ENCODE measurements at regions not wholly inside any gene's neighbourhood (a gene's known extent, or its start where the extent isn't known, plus 50 kb on each side); places are given as distances from the start of the nearest gene placed in this dataset.

DNA sequence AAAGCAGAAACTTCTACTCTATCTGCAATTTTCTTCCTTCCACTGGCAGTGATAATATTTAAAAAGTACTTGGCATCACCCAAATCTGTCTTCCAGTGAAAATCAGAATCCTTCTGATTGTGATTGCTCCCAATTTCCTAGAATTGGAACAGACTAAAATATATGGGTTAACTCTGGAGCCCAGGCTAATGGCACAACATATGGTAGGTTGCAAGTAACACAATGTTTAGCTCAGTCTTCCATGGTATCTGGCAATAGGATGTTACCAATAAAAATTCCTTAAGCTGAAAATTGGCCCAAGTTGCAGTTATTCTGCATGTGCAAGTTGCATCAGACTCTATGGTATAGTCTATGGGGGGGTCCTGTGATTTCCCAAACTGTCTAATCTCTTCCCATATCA is 273.5 kb upstream of the ADAMTS9 start:
- Histone ChIP-seq H3K9me3 (no peaks in the 10 kb centered on the region), H3K4me1 (no peaks in the 10 kb centered on the region), H3K4me3 (ENCODE audit: low read depth, low read length) (no peak overlapping the region), H3K36me3 (ENCODE audit: control insufficient read depth, insufficient read depth, low read length) (no peaks in the 10 kb centered on the region), H3K27me3 (replicated peaks; ENCODE audit: control insufficient read depth, insufficient read depth, low read length) (no peaks in the 10 kb centered on the region)
- Mint-ChIP-seq H3K36me3 (ENCODE audit: insufficient read depth, unreplicated experiment) (no peaks in the 10 kb centered on the region), H3K27me3 (ENCODE audit: insufficient read depth, unreplicated experiment) (no peaks in the 10 kb centered on the region), H3K27ac (ENCODE audit: unreplicated experiment) (no peak overlapping the region), H3K9me3 (ENCODE audit: unreplicated experiment) (peaks cover 9% of the 10 kb centered on the region), H3K4me1 (ENCODE audit: low read depth, unreplicated experiment) (no peaks in the 10 kb centered on the region), H3K4me3 (ENCODE audit: unreplicated experiment) (no peak overlapping the region)
- DNase-seq: no peak
- ChIA-PET CTCF (no interaction called here), POLR2A (no interaction called here)
- TF ChIP-seq, protein P1, sequence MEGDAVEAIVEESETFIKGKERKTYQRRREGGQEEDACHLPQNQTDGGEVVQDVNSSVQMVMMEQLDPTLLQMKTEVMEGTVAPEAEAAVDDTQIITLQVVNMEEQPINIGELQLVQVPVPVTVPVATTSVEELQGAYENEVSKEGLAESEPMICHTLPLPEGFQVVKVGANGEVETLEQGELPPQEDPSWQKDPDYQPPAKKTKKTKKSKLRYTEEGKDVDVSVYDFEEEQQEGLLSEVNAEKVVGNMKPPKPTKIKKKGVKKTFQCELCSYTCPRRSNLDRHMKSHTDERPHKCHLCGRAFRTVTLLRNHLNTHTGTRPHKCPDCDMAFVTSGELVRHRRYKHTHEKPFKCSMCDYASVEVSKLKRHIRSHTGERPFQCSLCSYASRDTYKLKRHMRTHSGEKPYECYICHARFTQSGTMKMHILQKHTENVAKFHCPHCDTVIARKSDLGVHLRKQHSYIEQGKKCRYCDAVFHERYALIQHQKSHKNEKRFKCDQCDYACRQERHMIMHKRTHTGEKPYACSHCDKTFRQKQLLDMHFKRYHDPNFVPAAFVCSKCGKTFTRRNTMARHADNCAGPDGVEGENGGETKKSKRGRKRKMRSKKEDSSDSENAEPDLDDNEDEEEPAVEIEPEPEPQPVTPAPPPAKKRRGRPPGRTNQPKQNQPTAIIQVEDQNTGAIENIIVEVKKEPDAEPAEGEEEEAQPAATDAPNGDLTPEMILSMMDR (IDR thresholded peaks at IDR 0.05; ENCODE audit: insufficient read depth in 1 of 2, low read depth in 1 of 2, low read length in 1 of 2, severe bottlenecking in 1 of 2, unreplicated experiment in 1 of 2): no peak
- intact Hi-C loops (cut with micrococcal nuclease; ENCODE audit: unreplicated experiment): no loop called here
- no TSS peak for BruUV-seq (replicated peaks)

DNA sequence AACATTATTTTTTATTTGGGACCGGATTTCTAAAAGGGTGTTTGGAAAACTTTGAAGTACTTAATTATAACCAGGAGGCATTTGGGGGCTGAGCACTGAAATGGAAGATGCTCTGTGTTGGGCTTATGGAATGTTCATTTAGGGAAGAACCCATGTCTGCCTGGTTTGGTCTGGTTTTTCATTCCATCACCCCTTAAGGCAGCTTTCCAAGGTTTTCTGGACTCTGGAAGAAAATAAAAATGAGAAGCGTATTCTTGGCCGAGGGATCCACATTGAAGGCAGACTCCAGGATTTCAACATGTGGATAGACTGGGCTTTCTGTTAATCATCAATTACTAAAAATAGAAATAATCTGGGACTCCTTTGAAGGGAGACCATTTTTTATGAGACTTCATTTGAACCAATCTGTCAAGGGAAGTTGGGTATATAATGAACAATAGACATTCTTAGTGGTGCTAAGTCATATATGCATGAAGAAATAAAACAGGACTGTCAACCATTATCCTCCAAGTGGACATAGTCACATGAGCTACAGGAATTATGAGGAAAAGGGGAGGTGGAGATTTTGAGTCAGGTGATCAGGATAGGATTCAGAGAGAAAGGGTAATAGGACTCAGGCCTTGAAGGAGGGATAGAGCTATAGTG is 270.5 kb upstream of the ADAMTS9 start:
- no peaks in the 10 kb centered on the region for H3K27me3 ChIP-seq (replicated peaks; ENCODE audit: control insufficient read depth, insufficient read depth, low read length)
- Mint-ChIP-seq H3K9me3 (ENCODE audit: unreplicated experiment) (peaks cover 7% of the 10 kb centered on the region), H3K4me1 (ENCODE audit: low read depth, unreplicated experiment) (no peaks in the 10 kb centered on the region), H3K27me3 (ENCODE audit: insufficient read depth, unreplicated experiment) (no peaks in the 10 kb centered on the region), H3K36me3 (ENCODE audit: insufficient read depth, unreplicated experiment) (no peaks in the 10 kb centered on the region), H3K4me3 (ENCODE audit: unreplicated experiment) (no peak overlapping the region), H3K27ac (ENCODE audit: unreplicated experiment) (no peak overlapping the region)
- ChIA-PET CTCF (no interaction called here), POLR2A (no interaction called here)
- no peaks in the 10 kb centered on the region for H3K9me3 ChIP-seq
- DNase-seq: no peak
- H3K4me1 ChIP-seq: no peaks in the 10 kb centered on the region
- BruUV-seq (replicated peaks): no TSS peak
- intact Hi-C loops (cut with micrococcal nuclease; ENCODE audit: unreplicated experiment): no loop called here
- TF ChIP-seq, protein P1 (IDR thresholded peaks at IDR 0.05; ENCODE audit: insufficient read depth in 1 of 2, low read depth in 1 of 2, low read length in 1 of 2, severe bottlenecking in 1 of 2, unreplicated experiment in 1 of 2): no peak
- H3K36me3 ChIP-seq (ENCODE audit: control insufficient read depth, insufficient read depth, low read length): no peaks in the 10 kb centered on the region
- H3K4me3 ChIP-seq (ENCODE audit: low read depth, low read length): no peak overlapping the region

DNA sequence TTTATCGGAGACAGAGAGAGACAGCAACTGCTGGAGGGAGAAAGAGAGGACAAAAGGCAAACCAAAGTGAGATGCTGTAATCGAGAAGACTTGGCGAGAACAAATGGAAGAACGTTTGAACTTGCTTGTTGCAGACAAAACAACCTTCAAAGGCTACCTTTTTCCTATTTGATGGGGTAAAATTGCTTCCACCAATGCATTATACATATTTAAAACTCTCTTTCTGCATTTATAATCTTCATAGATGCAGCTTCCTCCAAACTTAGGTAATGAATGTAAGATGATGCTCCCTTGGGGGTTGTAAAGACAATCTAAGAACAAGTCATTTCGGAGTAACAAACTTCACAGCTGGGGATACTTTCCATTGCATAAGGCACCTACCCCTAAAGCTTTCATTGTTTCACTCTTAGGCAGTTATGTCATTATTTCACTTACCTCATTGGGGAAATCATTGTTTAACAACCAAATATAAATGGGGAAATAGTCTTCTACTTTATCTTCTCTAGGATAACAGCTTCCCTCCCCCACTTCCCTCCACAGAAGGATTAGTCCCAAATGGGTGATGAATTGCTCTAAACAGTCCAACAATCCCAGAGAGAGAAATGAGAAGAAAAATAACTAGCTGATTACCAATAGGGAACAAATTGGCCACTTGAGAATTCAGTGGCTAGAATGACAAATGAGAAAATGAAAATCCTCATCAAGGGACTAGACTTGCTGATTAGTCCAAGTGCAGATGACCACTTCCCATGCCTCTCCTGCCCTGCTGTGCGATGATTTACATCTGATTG is 269.8 kb upstream of the ADAMTS9 start:
- H3K4me1 Mint-ChIP-seq (ENCODE audit: low read depth, unreplicated experiment): no peaks in the 10 kb centered on the region
- DNase-seq: no peak
- intact Hi-C loops (cut with micrococcal nuclease; ENCODE audit: unreplicated experiment): no loop called here
- H3K36me3 ChIP-seq (ENCODE audit: control insufficient read depth, insufficient read depth, low read length): no peaks in the 10 kb centered on the region
- no peaks in the 10 kb centered on the region for H3K9me3 Mint-ChIP-seq (ENCODE audit: unreplicated experiment)
- no peak overlapping the region for H3K4me3 ChIP-seq (ENCODE audit: low read depth, low read length)
- no peaks in the 10 kb centered on the region for H3K27me3 ChIP-seq (replicated peaks; ENCODE audit: control insufficient read depth, insufficient read depth, low read length)
- H3K4me3 Mint-ChIP-seq (ENCODE audit: unreplicated experiment): no peak overlapping the region
- no peaks in the 10 kb centered on the region for H3K27me3 Mint-ChIP-seq (ENCODE audit: insufficient read depth, unreplicated experiment)
- H3K9me3 ChIP-seq: no peaks in the 10 kb centered on the region
- no TSS peak for BruUV-seq (replicated peaks)
- no peaks in the 10 kb centered on the region for H3K4me1 ChIP-seq
- H3K36me3 Mint-ChIP-seq (ENCODE audit: insufficient read depth, unreplicated experiment): no peaks in the 10 kb centered on the region
- POLR2A ChIA-PET: no interaction called here
- TF ChIP-seq, protein P1 (IDR thresholded peaks at IDR 0.05; ENCODE audit: insufficient read depth in 1 of 2, low read depth in 1 of 2, low read length in 1 of 2, severe bottlenecking in 1 of 2, unreplicated experiment in 1 of 2): no peak
- H3K27ac Mint-ChIP-seq (ENCODE audit: unreplicated experiment): no peak overlapping the region
- CTCF ChIA-PET: no interaction called here

All from Caco-2 (cell line).